ENCODE measurements at regions not wholly inside any gene's neighbourhood (a gene's known extent, or its start where the extent isn't known, plus 50 kb on each side); places are given as distances from the start of the nearest gene placed in this dataset.

DNA sequence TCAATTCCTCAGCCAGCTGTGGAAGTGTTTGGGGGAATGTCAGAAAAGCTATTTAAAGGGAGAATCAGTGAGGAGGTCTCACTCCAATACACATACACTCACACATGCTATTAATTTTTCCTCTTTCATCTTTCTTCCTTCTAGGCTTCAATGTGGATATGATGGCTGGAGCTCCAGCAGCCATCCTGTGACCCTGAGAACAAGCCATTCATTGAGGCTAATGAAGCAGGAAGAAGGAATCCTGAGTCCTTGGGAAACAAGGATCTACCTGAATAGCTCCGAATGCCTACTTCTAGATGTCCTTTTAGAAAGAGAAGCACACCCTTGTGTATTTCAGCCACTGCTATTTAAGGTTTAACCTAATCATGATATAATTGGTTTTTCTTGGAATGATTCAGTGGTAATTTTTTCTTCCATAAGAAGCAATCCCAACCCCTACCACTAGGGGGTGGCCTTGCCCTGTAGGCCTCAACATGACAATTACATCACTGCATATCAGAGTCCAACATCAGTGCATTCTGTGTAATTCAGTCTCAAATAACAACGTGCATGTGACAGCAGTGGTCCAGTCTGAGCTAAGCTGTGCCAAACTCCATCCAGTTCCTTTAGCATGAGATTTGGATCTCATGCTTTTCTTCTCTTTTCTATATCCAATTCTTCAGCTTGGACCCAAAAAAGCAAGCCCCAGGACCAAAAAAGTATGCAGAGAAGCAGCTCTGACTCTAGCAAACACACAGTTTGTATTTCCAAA lies 85.3 kb upstream of the ANKRD1 start:
- H4K8ac ChIP-seq (ENCODE audit: low read depth, low read length): no peak overlapping the region
- H3K4ac ChIP-seq (ENCODE audit: low read depth, low read length): no peak overlapping the region
- H3K36me3 ChIP-seq (ENCODE audit: control insufficient read depth, insufficient read depth, low read length): no peaks in the 10 kb centered on the region
- peak; percentile 47 for DNase-seq
- H2BK15ac ChIP-seq (replicated peaks; ENCODE audit: low read depth): no peak overlapping the region
- H2BK5ac ChIP-seq (ENCODE audit: low read length): no peak overlapping the region
- H3K79me2 ChIP-seq (ENCODE audit: control insufficient read depth, insufficient read depth, low read length): no peaks in the 10 kb centered on the region
- WGBS (ENCODE audit: extremely low coverage, insufficient coverage, low lambda C conversion rate): no CpG with 5 or more reads among the region's 2 CpGs
- no peak overlapping the region for H3K18ac ChIP-seq (ENCODE audit: low read length)
- no peak overlapping the region for H3K56ac ChIP-seq (ENCODE audit: low read length)
- H2AK5ac ChIP-seq (ENCODE audit: low read length): no peak overlapping the region
- H3K4me2 ChIP-seq (ENCODE audit: low read length): no peak overlapping the region
- no peaks in the 10 kb centered on the region for H3K27me3 ChIP-seq (ENCODE audit: insufficient read depth, low read length, poor library complexity)
- H3K79me1 ChIP-seq (ENCODE audit: low read length): no peaks in the 10 kb centered on the region
- no peak overlapping the region for H3K9ac ChIP-seq (ENCODE audit: low read length)
- H2BK120ac ChIP-seq (ENCODE audit: low read depth, low read length): no peak overlapping the region
- no peak overlapping the region for H3K27ac ChIP-seq (ENCODE audit: low read depth, low read length)
- no peak overlapping the region for H3K4me3 ChIP-seq (ENCODE audit: low read length)
- no peak overlapping the region for H3K23ac ChIP-seq (ENCODE audit: low read length)
- no peak overlapping the region for H4K5ac ChIP-seq (ENCODE audit: low read length)
- H3K4me1 ChIP-seq (ENCODE audit: control insufficient read depth, low read depth, low read length): no peaks in the 10 kb centered on the region

DNA sequence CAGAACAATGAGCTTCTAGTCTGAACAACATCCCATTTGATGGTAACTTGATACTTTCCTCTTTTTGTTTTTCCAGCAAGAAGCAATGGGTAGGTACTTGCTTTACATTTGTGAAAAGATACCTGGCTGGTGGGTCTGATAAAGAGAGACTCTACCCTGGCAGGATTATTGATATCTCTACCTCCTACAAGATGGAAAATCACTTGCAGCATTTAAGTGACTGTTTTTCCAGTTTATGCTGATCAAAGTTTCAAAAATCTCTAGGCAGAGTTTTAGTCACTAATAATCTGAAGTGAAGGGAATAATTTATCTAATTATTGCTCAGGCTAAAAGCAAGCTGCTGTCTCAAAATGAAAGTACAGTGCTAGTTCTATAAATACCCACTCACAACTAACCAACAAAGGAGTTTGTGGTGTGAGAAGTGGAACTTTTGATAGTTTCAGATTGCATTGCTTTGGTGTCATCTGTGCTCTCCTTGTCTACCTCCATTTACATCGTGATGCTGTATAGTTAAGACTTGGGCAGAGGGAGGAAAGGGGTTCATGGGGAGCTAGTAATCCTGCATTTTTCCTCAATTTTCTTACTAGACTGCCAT lies 86.0 kb upstream of the ANKRD1 start:
- Histone ChIP-seq H4K8ac (ENCODE audit: low read depth, low read length) (no peak overlapping the region), H3K36me3 (ENCODE audit: control insufficient read depth, insufficient read depth, low read length) (no peaks in the 10 kb centered on the region), H3K79me1 (ENCODE audit: low read length) (no peaks in the 10 kb centered on the region), H2BK5ac (ENCODE audit: low read length) (no peak overlapping the region), H3K27me3 (ENCODE audit: insufficient read depth, low read length, poor library complexity) (no peaks in the 10 kb centered on the region), H3K4me1 (ENCODE audit: control insufficient read depth, low read depth, low read length) (no peaks in the 10 kb centered on the region), H3K18ac (ENCODE audit: low read length) (no peak overlapping the region), H3K9ac (ENCODE audit: low read length) (no peak overlapping the region), H3K56ac (ENCODE audit: low read length) (no peak overlapping the region), H3K79me2 (ENCODE audit: control insufficient read depth, insufficient read depth, low read length) (no peaks in the 10 kb centered on the region), H3K23ac (ENCODE audit: low read length) (no peak overlapping the region), H3K4me3 (ENCODE audit: low read length) (no peak overlapping the region), H3K4ac (ENCODE audit: low read depth, low read length) (no peak overlapping the region), H3K4me2 (ENCODE audit: low read length) (no peak overlapping the region), H2BK15ac (replicated peaks; ENCODE audit: low read depth) (no peak overlapping the region), H4K5ac (ENCODE audit: low read length) (no peak overlapping the region), H2AK5ac (ENCODE audit: low read length) (no peak overlapping the region), H2BK120ac (ENCODE audit: low read depth, low read length) (no peak overlapping the region), H3K27ac (ENCODE audit: low read depth, low read length) (no peak overlapping the region)
- WGBS (ENCODE audit: extremely low coverage, insufficient coverage, low lambda C conversion rate): no CpG with 5 or more reads among the region's 1 CpG
- no peak for DNase-seq

DNA sequence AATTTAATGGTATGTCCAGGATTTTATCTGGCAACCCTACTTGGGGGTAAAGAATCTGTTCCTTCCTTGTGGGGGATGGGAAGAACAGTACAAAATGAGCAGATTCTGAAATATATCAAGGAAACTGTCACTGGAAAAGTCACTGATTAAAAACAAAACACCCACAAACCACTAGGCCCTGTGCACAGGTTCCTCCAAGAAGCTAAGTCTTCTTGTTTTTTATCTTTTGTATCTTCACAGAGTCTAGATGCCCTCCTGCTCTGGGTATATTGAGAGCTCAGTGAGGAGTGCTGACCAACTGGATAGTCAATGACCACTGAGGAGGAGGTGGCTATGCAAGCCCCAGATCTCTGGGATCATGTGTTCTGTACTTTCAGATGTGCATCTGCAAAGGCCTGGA lies 86.8 kb upstream of the ANKRD1 start:
- no peak overlapping the region for H3K18ac ChIP-seq (ENCODE audit: low read length)
- no peak overlapping the region for H3K4ac ChIP-seq (ENCODE audit: low read depth, low read length)
- H3K4me3 ChIP-seq (ENCODE audit: low read length): no peak overlapping the region
- H2AK5ac ChIP-seq (ENCODE audit: low read length): no peak overlapping the region
- H3K27ac ChIP-seq (ENCODE audit: low read depth, low read length): no peak overlapping the region
- H3K79me2 ChIP-seq (ENCODE audit: control insufficient read depth, insufficient read depth, low read length): no peaks in the 10 kb centered on the region
- no peak overlapping the region for H3K56ac ChIP-seq (ENCODE audit: low read length)
- no peaks in the 10 kb centered on the region for H3K79me1 ChIP-seq (ENCODE audit: low read length)
- no peak overlapping the region for H3K9ac ChIP-seq (ENCODE audit: low read length)
- no peak for DNase-seq
- no peak overlapping the region for H4K8ac ChIP-seq (ENCODE audit: low read depth, low read length)
- H3K23ac ChIP-seq (ENCODE audit: low read length): no peak overlapping the region
- H4K5ac ChIP-seq (ENCODE audit: low read length): no peak overlapping the region
- H2BK15ac ChIP-seq (replicated peaks; ENCODE audit: low read depth): no peak overlapping the region
- H3K4me2 ChIP-seq (ENCODE audit: low read length): no peak overlapping the region
- H2BK120ac ChIP-seq (ENCODE audit: low read depth, low read length): no peak overlapping the region
- no peaks in the 10 kb centered on the region for H3K27me3 ChIP-seq (ENCODE audit: insufficient read depth, low read length, poor library complexity)
- H3K4me1 ChIP-seq (ENCODE audit: control insufficient read depth, low read depth, low read length): no peaks in the 10 kb centered on the region
- no peaks in the 10 kb centered on the region for H3K36me3 ChIP-seq (ENCODE audit: control insufficient read depth, insufficient read depth, low read length)
- H2BK5ac ChIP-seq (ENCODE audit: low read length): no peak overlapping the region

DNA sequence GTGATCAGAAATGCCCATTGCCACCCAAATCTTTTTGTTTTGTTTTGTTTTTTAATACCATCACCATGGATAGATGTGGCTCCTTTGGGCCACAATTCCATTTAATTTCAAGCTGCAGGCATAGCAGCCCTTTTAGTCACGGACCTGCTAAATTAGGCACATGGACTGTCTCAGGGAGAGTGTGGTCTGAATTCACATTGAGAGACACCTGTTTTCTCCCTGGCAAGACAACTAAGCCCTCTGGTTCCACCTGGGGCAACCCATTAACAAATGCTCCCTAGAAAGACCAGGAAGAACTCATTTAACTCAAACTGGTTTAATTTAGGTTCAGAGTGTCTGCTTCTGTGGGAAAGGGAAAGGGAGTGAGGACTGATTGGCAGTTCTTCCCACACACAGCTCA lies 88.2 kb upstream of the ANKRD1 start:
- Histone ChIP-seq H4K5ac (ENCODE audit: low read length) (no peak overlapping the region), H2AK5ac (ENCODE audit: low read length) (no peak overlapping the region), H2BK120ac (ENCODE audit: low read depth, low read length) (no peak overlapping the region), H3K36me3 (ENCODE audit: control insufficient read depth, insufficient read depth, low read length) (no peaks in the 10 kb centered on the region), H3K4me2 (ENCODE audit: low read length) (no peak overlapping the region), H2BK5ac (ENCODE audit: low read length) (no peak overlapping the region), H3K56ac (ENCODE audit: low read length) (no peak overlapping the region), H3K79me2 (ENCODE audit: control insufficient read depth, insufficient read depth, low read length) (no peaks in the 10 kb centered on the region), H2BK15ac (replicated peaks; ENCODE audit: low read depth) (no peak overlapping the region), H3K23ac (ENCODE audit: low read length) (no peak overlapping the region), H3K9ac (ENCODE audit: low read length) (no peak overlapping the region), H4K8ac (ENCODE audit: low read depth, low read length) (no peak overlapping the region), H3K27me3 (ENCODE audit: insufficient read depth, low read length, poor library complexity) (no peaks in the 10 kb centered on the region), H3K4ac (ENCODE audit: low read depth, low read length) (no peak overlapping the region), H3K27ac (ENCODE audit: low read depth, low read length) (no peak overlapping the region), H3K18ac (ENCODE audit: low read length) (no peak overlapping the region), H3K79me1 (ENCODE audit: low read length) (no peaks in the 10 kb centered on the region), H3K4me3 (ENCODE audit: low read length) (no peak overlapping the region), H3K4me1 (ENCODE audit: control insufficient read depth, low read depth, low read length) (no peaks in the 10 kb centered on the region)
- WGBS (ENCODE audit: extremely low coverage, insufficient coverage, low lambda C conversion rate): no CpG with 5 or more reads among the region's 1 CpG
- DNase-seq: no peak

DNA sequence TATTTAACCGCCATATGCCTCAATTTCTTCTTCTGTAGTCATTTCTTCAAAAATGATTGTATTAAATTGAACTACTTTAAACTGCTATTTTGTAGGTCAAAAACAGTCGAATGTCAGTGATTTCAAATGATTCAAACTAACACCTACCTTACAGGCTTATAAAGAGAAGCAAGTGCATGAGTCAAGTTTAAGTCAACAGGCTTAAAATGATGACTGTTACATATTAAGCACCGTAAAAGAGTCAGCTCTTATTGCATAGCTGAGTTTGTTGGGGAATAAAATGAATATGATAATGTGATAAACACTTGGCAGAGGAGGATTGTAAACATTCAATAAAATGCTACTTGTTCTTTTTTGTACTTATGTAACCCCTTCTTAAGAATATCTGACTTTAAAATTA lies 90.1 kb upstream of the ANKRD1 start:
- no peak for DNase-seq
- Histone ChIP-seq H2BK120ac (ENCODE audit: low read depth, low read length) (no peak overlapping the region), H2BK15ac (replicated peaks; ENCODE audit: low read depth) (no peak overlapping the region), H3K36me3 (ENCODE audit: control insufficient read depth, insufficient read depth, low read length) (no peaks in the 10 kb centered on the region), H3K27ac (ENCODE audit: low read depth, low read length) (no peak overlapping the region), H3K4me1 (ENCODE audit: control insufficient read depth, low read depth, low read length) (no peaks in the 10 kb centered on the region), H3K27me3 (ENCODE audit: insufficient read depth, low read length, poor library complexity) (no peaks in the 10 kb centered on the region), H3K9ac (ENCODE audit: low read length) (no peak overlapping the region), H4K8ac (ENCODE audit: low read depth, low read length) (no peak overlapping the region), H2AK5ac (ENCODE audit: low read length) (no peak overlapping the region), H4K5ac (ENCODE audit: low read length) (no peak overlapping the region), H3K56ac (ENCODE audit: low read length) (no peak overlapping the region), H3K79me1 (ENCODE audit: low read length) (no peaks in the 10 kb centered on the region), H3K4ac (ENCODE audit: low read depth, low read length) (no peak overlapping the region), H3K4me2 (ENCODE audit: low read length) (no peak overlapping the region), H3K23ac (ENCODE audit: low read length) (no peak overlapping the region), H3K4me3 (ENCODE audit: low read length) (no peak overlapping the region), H3K79me2 (ENCODE audit: control insufficient read depth, insufficient read depth, low read length) (no peaks in the 10 kb centered on the region), H3K18ac (ENCODE audit: low read length) (no peak overlapping the region), H2BK5ac (ENCODE audit: low read length) (no peak overlapping the region)
- WGBS (ENCODE audit: extremely low coverage, insufficient coverage, low lambda C conversion rate): no CpG with 5 or more reads among the region's 3 CpGs

DNA sequence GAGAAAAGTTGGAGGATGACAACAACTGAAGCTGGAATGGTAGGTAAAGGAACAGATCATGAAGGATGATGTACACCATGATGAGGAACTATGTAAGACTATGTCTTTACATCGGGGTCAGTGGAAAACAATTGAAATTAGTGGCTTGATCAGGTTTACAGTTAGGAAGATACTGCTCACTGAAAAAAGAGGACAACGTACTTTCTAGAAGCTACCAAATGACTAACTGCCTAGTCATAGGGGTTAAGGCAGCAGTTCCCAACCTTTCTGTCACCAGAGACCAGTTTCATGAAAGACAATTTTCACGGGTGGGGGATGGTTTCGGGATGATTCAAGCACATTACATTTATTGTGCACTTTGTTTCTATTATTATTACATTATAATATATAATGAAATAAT lies 91.6 kb upstream of the ANKRD1 start:
- no peak overlapping the region for H3K27ac ChIP-seq (ENCODE audit: low read depth, low read length)
- no peaks in the 10 kb centered on the region for H3K79me1 ChIP-seq (ENCODE audit: low read length)
- H3K79me2 ChIP-seq (ENCODE audit: control insufficient read depth, insufficient read depth, low read length): no peaks in the 10 kb centered on the region
- H3K56ac ChIP-seq (ENCODE audit: low read length): no peak overlapping the region
- no peaks in the 10 kb centered on the region for H3K27me3 ChIP-seq (ENCODE audit: insufficient read depth, low read length, poor library complexity)
- no peaks in the 10 kb centered on the region for H3K4me1 ChIP-seq (ENCODE audit: control insufficient read depth, low read depth, low read length)
- H3K9ac ChIP-seq (ENCODE audit: low read length): no peak overlapping the region
- no peaks in the 10 kb centered on the region for H3K36me3 ChIP-seq (ENCODE audit: control insufficient read depth, insufficient read depth, low read length)
- DNase-seq: no peak
- no peak overlapping the region for H2BK120ac ChIP-seq (ENCODE audit: low read depth, low read length)
- no CpG with 5 or more reads among the region's 4 CpGs for WGBS (ENCODE audit: extremely low coverage, insufficient coverage, low lambda C conversion rate)
- H2AK5ac ChIP-seq (ENCODE audit: low read length): no peak overlapping the region
- no peak overlapping the region for H2BK15ac ChIP-seq (replicated peaks; ENCODE audit: low read depth)
- no peak overlapping the region for H4K8ac ChIP-seq (ENCODE audit: low read depth, low read length)
- H4K5ac ChIP-seq (ENCODE audit: low read length): no peak overlapping the region
- H3K23ac ChIP-seq (ENCODE audit: low read length): no peak overlapping the region
- no peak overlapping the region for H2BK5ac ChIP-seq (ENCODE audit: low read length)
- no peak overlapping the region for H3K18ac ChIP-seq (ENCODE audit: low read length)
- no peak overlapping the region for H3K4ac ChIP-seq (ENCODE audit: low read depth, low read length)
- no peak overlapping the region for H3K4me2 ChIP-seq (ENCODE audit: low read length)
- no peak overlapping the region for H3K4me3 ChIP-seq (ENCODE audit: low read length)

Measured in mesendoderm (in vitro differentiated cells).